ENCODE measurements at regions not wholly inside any gene's neighbourhood (a gene's known extent, or its start where the extent isn't known, plus 50 kb on each side); places are given as distances from the start of the nearest gene placed in this dataset.

DNA sequence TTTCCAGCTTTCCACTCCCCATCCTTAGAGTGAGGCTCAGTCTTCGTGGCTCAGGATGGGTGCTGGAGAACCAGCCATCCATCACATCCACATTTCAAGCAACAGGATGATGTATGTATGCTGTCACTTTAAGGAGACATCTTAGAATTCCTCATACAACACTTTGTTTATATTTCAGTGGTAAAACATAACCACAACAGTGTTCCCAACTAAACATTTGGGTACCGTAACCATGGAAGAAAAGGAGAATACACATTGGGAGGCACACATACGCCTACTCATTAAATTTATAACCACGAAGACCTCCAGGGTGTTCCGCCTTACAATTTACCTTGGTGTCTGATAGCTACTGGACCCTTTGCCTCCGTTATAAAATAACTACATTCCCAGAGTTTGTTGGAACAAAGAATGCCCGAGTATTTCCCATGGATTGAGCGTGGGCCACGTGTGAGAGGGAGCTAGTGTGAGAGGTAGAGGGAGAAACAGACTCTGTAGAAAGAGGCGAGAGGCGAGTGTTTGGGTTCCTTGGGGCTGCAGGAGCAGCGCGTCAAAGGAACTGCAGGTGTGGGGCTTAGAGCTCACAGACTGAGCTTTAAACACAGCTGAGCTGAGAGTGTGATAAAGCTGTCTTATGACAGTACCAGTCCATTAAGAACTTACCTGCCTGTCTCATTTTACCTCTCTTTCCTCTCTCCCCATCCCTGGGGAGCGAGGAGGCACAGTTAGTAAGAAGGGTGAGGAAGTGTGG is 111.5 kb upstream of the USP24 start:
- Histone ChIP-seq H3K4me1 (ENCODE audit: control insufficient read depth in 2 of 2, insufficient read depth in 1 of 2, low read depth in 1 of 2, low read length in 2 of 2) (no peaks in the 10 kb centered on the region), H3K27ac (replicated peaks; ENCODE audit: low read length) (no peak overlapping the region), H3K18ac (ENCODE audit: low read length) (no peak overlapping the region), H2BK12ac (ENCODE audit: low read length) (no peak overlapping the region), H3K9ac (ENCODE audit: low read depth, low read length, poor library complexity) (no peak overlapping the region), H3K4me2 (ENCODE audit: insufficient read depth, low read length, poor library complexity, severe bottlenecking) (no peak overlapping the region), H4K8ac (ENCODE audit: low read depth, low read length) (no peak overlapping the region), H3K36me3 (replicated peaks in 1 of 2; ENCODE audit: control insufficient read depth in 2 of 2, insufficient read depth in 2 of 2, low read length in 2 of 2) (no peaks in the 10 kb centered on the region), H2BK15ac (ENCODE audit: low read length) (no peak overlapping the region), H4K91ac (ENCODE audit: low read depth, low read length, poor library complexity) (no peak overlapping the region), H3K14ac (ENCODE audit: low read length) (no peak overlapping the region), H2BK120ac (ENCODE audit: low read depth, low read length) (no peak overlapping the region), H3K27me3 (ENCODE audit: control insufficient read depth in 3 of 3, insufficient read depth in 3 of 3, low read depth in 1 of 3, low read length in 3 of 3) (no peaks in the 10 kb centered on the region), H2BK5ac (ENCODE audit: low read length) (no peak overlapping the region), H2AFZ (ENCODE audit: low read length) (no peak overlapping the region), H3K79me1 (ENCODE audit: low read depth, low read length) (no peaks in the 10 kb centered on the region), H3K4me3 (ENCODE audit: low read length in 2 of 2) (no peak overlapping the region), H3K9me3 (replicated peaks in 1 of 2; ENCODE audit: control insufficient read depth in 2 of 2, insufficient read depth in 1 of 2, low read depth in 1 of 2, low read length in 2 of 2) (no peaks in the 10 kb centered on the region), H3K23ac (ENCODE audit: low read depth, low read length, poor library complexity) (no peak overlapping the region), H2AK5ac (ENCODE audit: low read depth, low read length) (no peak overlapping the region), H3K4ac (ENCODE audit: low read length) (no peak overlapping the region)
- no CpG with 5 or more reads among the region's 14 CpGs for WGBS, 2 donors (ENCODE audit: extremely low coverage in 2 of 2, insufficient read length in 2 of 2, insufficient replicate concordance in 1 of 2)
- DNase-seq (ENCODE audit: low spot score) = no peak

DNA sequence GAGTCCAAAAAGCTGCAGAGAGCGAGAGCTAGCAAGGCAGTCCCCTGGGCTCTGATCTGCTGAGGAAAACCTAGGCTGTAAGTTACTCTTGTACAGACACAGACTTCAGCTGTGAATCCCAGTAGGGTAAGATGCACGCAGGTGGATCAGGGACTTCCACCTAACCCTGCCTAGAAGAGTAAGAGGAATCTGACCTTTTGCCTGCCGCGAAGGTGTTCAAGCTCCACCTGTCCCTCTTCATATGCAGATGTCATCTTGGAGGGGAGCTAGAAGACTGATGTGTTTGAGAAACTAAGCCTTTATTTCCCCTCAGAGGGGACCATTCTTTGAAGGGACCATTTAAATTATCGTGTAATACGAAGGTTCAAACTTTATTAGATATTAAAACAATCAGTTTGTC is 108.6 kb upstream of the USP24 start:
- Histone ChIP-seq H2AK5ac (ENCODE audit: low read depth, low read length) (no peak overlapping the region), H3K9me3 (replicated peaks in 1 of 2; ENCODE audit: control insufficient read depth in 2 of 2, insufficient read depth in 1 of 2, low read depth in 1 of 2, low read length in 2 of 2) (no peaks in the 10 kb centered on the region), H3K4me2 (ENCODE audit: insufficient read depth, low read length, poor library complexity, severe bottlenecking) (no peak overlapping the region), H3K23ac (ENCODE audit: low read depth, low read length, poor library complexity) (no peak overlapping the region), H3K4ac (ENCODE audit: low read length) (no peak overlapping the region), H2BK120ac (ENCODE audit: low read depth, low read length) (no peak overlapping the region), H2BK15ac (ENCODE audit: low read length) (no peak overlapping the region), H4K8ac (ENCODE audit: low read depth, low read length) (no peak overlapping the region), H2BK12ac (ENCODE audit: low read length) (no peak overlapping the region), H3K14ac (ENCODE audit: low read length) (no peak overlapping the region), H3K9ac (ENCODE audit: low read depth, low read length, poor library complexity) (no peak overlapping the region), H3K27me3 (ENCODE audit: control insufficient read depth in 3 of 3, insufficient read depth in 3 of 3, low read depth in 1 of 3, low read length in 3 of 3) (peaks cover 0 to 5% (median 0%) of the 10 kb centered on the region in 3 experiments), H3K27ac (replicated peaks; ENCODE audit: low read length) (no peak overlapping the region), H3K4me3 (ENCODE audit: low read length in 2 of 2) (no peak overlapping the region), H3K4me1 (ENCODE audit: control insufficient read depth in 2 of 2, insufficient read depth in 1 of 2, low read depth in 1 of 2, low read length in 2 of 2) (no peaks in the 10 kb centered on the region), H3K79me1 (ENCODE audit: low read depth, low read length) (no peaks in the 10 kb centered on the region), H2BK5ac (ENCODE audit: low read length) (no peak overlapping the region), H2AFZ (ENCODE audit: low read length) (no peak overlapping the region), H3K36me3 (replicated peaks in 1 of 2; ENCODE audit: control insufficient read depth in 2 of 2, insufficient read depth in 2 of 2, low read length in 2 of 2) (no peaks in the 10 kb centered on the region), H4K91ac (ENCODE audit: low read depth, low read length, poor library complexity) (no peak overlapping the region), H3K18ac (ENCODE audit: low read length) (no peak overlapping the region)
- no peak for DNase-seq (ENCODE audit: low spot score)
- WGBS, 2 donors (ENCODE audit: extremely low coverage in 2 of 2, insufficient read length in 2 of 2, insufficient replicate concordance in 1 of 2) = no CpG with 5 or more reads among the region's 6 CpGs

DNA sequence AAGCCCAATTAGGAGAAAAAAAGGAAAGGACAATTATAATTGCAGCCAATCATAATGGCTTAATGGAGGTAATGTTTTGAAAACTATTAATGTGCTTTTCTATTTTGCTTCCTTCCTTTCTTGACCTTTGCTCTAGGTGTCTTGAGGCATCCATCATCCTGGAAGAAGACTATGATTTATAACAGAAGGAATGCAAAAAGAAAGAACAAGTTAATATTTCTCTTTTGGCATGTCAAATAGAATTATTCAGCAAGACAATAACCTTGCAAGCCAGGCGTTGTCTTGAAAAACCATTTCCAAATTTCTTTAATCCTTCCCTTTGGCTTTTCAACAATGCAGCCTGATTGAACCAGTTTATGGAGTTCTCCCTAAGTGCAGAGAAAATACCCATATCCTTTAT is 107.7 kb upstream of the USP24 start:
- no peak overlapping the region for H2BK15ac ChIP-seq (ENCODE audit: low read length)
- no peak for DNase-seq (ENCODE audit: low spot score)
- H3K4me2 ChIP-seq (ENCODE audit: insufficient read depth, low read length, poor library complexity, severe bottlenecking) = no peak overlapping the region
- H4K91ac ChIP-seq (ENCODE audit: low read depth, low read length, poor library complexity) = no peak overlapping the region
- H3K4me1 ChIP-seq (ENCODE audit: control insufficient read depth in 2 of 2, insufficient read depth in 1 of 2, low read depth in 1 of 2, low read length in 2 of 2) = no peaks in the 10 kb centered on the region
- no peak overlapping the region for H2BK5ac ChIP-seq (ENCODE audit: low read length)
- H3K18ac ChIP-seq (ENCODE audit: low read length) = no peak overlapping the region
- H2AFZ ChIP-seq (ENCODE audit: low read length) = no peak overlapping the region
- no peak overlapping the region for H3K4ac ChIP-seq (ENCODE audit: low read length)
- no peak overlapping the region for H3K4me3 ChIP-seq (ENCODE audit: low read length in 2 of 2)
- H3K9ac ChIP-seq (ENCODE audit: low read depth, low read length, poor library complexity) = no peak overlapping the region
- no peaks in the 10 kb centered on the region for H3K36me3 ChIP-seq (replicated peaks in 1 of 2; ENCODE audit: control insufficient read depth in 2 of 2, insufficient read depth in 2 of 2, low read length in 2 of 2)
- no peak overlapping the region for H3K23ac ChIP-seq (ENCODE audit: low read depth, low read length, poor library complexity)
- H2BK12ac ChIP-seq (ENCODE audit: low read length) = no peak overlapping the region
- no peaks in the 10 kb centered on the region for H3K79me1 ChIP-seq (ENCODE audit: low read depth, low read length)
- H4K8ac ChIP-seq (ENCODE audit: low read depth, low read length) = no peak overlapping the region
- peaks cover 0 to 5% (median 0%) of the 10 kb centered on the region in 3 experiments for H3K27me3 ChIP-seq (ENCODE audit: control insufficient read depth in 3 of 3, insufficient read depth in 3 of 3, low read depth in 1 of 3, low read length in 3 of 3)
- H2AK5ac ChIP-seq (ENCODE audit: low read depth, low read length) = no peak overlapping the region
- H3K27ac ChIP-seq (replicated peaks; ENCODE audit: low read length) = no peak overlapping the region
- H3K14ac ChIP-seq (ENCODE audit: low read length) = no peak overlapping the region
- no CpG with 5 or more reads among the region's 1 CpG for WGBS, 2 donors (ENCODE audit: extremely low coverage in 2 of 2, insufficient read length in 2 of 2, insufficient replicate concordance in 1 of 2)
- H2BK120ac ChIP-seq (ENCODE audit: low read depth, low read length) = no peak overlapping the region
- no peaks in the 10 kb centered on the region for H3K9me3 ChIP-seq (replicated peaks in 1 of 2; ENCODE audit: control insufficient read depth in 2 of 2, insufficient read depth in 1 of 2, low read depth in 1 of 2, low read length in 2 of 2)

DNA sequence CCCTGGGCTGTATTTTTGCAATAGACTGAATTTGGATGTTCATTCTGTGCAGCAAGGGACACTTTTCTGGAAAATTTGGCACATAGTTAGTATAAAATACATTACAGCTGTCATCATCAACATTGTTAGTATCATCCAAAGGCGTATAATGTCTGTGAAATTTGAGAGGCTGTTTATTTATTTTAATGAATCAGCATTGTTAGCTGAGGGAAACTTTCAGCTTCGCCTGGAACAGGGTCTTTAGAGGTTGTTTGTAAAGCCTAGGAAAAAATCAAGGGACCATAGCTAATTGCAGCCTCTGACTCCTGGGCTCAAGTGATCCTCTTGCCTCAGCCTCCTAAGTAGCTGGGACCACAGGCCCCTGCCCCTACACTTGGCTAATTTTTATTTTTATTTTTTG is 106.8 kb upstream of the USP24 start:
- no peaks in the 10 kb centered on the region for H3K36me3 ChIP-seq (replicated peaks in 1 of 2; ENCODE audit: control insufficient read depth in 2 of 2, insufficient read depth in 2 of 2, low read length in 2 of 2)
- H3K4me2 ChIP-seq (ENCODE audit: insufficient read depth, low read length, poor library complexity, severe bottlenecking) = no peak overlapping the region

More for the DNA sequence above, 106.8 kb upstream of the USP24 start:
- Histone ChIP-seq H4K91ac (ENCODE audit: low read depth, low read length, poor library complexity) (no peak overlapping the region), H3K4me3 (ENCODE audit: low read length in 2 of 2) (no peak overlapping the region), H2BK15ac (ENCODE audit: low read length) (no peak overlapping the region), H3K9me3 (replicated peaks in 1 of 2; ENCODE audit: control insufficient read depth in 2 of 2, insufficient read depth in 1 of 2, low read depth in 1 of 2, low read length in 2 of 2) (no peaks in the 10 kb centered on the region), H4K8ac (ENCODE audit: low read depth, low read length) (no peak overlapping the region), H2AK5ac (ENCODE audit: low read depth, low read length) (no peak overlapping the region), H3K4ac (ENCODE audit: low read length) (no peak overlapping the region), H3K27ac (replicated peaks; ENCODE audit: low read length) (no peak overlapping the region), H2BK5ac (ENCODE audit: low read length) (no peak overlapping the region), H3K79me1 (ENCODE audit: low read depth, low read length) (no peaks in the 10 kb centered on the region), H3K4me1 (ENCODE audit: control insufficient read depth in 2 of 2, insufficient read depth in 1 of 2, low read depth in 1 of 2, low read length in 2 of 2) (no peaks in the 10 kb centered on the region), H3K18ac (ENCODE audit: low read length) (no peak overlapping the region), H2BK120ac (ENCODE audit: low read depth, low read length) (no peak overlapping the region), H3K23ac (ENCODE audit: low read depth, low read length, poor library complexity) (no peak overlapping the region), H3K9ac (ENCODE audit: low read depth, low read length, poor library complexity) (no peak overlapping the region), H3K14ac (ENCODE audit: low read length) (no peak overlapping the region), H3K27me3 (ENCODE audit: control insufficient read depth in 3 of 3, insufficient read depth in 3 of 3, low read depth in 1 of 3, low read length in 3 of 3) (peaks cover 0 to 5% (median 0%) of the 10 kb centered on the region in 3 experiments), H2BK12ac (ENCODE audit: low read length) (no peak overlapping the region), H2AFZ (ENCODE audit: low read length) (no peak overlapping the region)
- WGBS, 2 donors (ENCODE audit: extremely low coverage in 2 of 2, insufficient read length in 2 of 2, insufficient replicate concordance in 1 of 2) = no CpG with 5 or more reads among the region's 2 CpGs
- DNase-seq (ENCODE audit: low spot score) = no peak

All from neuronal stem cell (in vitro differentiated cells).